RCC 7860 (cell line): ENCODE measurements at regions not wholly inside any gene's neighbourhood (a gene's known extent, or its start where the extent isn't known, plus 50 kb on each side); places are given as distances from the start of the nearest gene placed in this dataset.
A peak's percentile ranks its signal among the peaks of the same experiment; 100 is the strongest.

Experiments
- DNase-seq: peaks from one replicate; pipeline ENCODE4 v3.0.0-alpha.2; 2015; ENCODE audit warnings: low spot score
- FAIRE-seq: peaks from 2 replicates; lab custom pipeline; 2012; peaks lifted over from hg19 to GRCh38; lab: Jason Lieb, UNC

DNA sequence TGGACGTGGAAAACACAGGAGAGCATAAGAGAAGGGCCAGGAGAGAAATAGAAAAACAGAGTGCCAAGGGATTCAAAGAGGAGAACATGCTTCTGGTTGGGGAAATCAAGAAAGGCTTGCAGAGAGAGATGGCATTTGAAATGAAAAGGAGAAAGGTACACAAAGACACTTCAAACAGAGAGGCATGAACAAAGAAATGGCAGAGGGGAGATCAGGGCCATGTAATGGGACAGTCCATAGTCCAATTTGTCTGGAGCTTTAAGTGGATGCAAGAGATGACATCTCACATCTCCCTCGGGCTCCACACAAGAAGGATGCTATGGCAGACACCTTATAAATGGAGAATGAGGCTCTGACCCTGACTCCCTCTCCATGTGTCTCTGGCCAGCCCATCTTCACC lies 331.1 kb downstream of the MLLT3 start:
- DNase-seq (no peak), FAIRE-seq (no peak)

DNA sequence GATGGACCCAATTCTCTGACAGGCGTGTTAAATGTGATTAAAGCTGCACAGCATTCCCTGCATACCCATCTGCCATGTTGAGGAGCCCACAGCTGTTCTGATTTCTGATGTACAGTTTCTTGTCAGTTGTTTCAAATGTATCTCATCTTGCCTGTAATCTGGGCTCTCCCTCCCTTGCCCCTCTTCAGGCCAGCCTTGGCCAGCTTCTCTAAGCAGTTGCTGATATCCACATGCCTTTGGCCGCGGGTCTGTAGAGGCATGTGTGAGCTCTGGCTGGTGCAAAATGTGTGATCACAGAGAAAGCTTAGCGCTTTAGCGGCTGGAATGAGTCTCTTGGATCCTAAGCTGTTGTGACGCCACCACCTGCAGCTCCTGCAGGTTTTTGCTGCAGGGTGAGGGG lies 332.0 kb downstream of the MLLT3 start:
- DNase-seq: no peak
- no peak for FAIRE-seq

DNA sequence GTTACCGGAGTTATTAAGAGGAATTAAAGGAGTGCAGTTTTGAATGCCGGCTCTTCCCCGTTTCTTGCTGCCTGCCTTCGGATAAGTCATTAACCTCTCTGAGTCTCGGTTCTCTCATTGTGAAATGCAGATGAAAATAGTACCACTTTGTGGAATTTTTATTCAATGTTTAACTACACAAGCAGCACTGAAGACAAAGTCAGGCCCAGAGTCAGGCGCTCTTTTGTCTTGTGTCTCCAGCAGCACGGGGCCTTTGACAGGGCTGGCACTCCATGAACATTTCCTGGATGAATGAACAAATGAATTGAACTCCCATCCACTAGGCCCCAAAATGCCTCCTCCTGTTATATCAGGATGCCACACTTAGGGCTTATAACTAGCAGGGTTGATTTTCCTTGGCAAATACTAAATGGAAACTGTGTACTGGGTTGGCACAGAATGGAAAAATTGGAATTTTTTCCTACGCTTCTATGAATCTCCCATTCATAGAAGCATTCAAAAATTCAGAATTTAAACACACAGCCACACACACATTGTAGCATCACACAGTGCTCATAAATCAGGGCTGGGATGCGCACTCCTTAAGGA lies 332.8 kb downstream of the MLLT3 start:
- FAIRE-seq: no peak
- DNase-seq: no peak

DNA sequence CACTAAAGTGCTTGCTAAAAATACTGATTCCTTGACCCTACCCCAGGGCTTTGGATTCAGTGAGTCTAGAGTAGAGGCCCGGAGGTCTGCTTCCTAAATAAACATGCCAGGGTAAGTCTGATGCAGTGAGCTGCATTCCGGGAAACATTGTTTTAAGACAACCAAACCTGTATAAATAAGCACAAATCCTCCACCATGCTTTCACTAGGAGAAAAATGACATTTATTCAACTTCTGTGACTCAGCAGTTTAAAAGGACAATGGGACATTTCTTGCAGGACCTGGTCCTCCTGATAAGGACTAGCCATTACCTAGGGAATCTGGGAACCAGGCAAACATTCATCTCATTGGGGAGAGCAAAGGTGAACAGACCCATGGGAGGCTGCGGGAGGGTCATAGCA lies 335.3 kb downstream of the MLLT3 start:
- no peak for FAIRE-seq
- no peak for DNase-seq

DNA sequence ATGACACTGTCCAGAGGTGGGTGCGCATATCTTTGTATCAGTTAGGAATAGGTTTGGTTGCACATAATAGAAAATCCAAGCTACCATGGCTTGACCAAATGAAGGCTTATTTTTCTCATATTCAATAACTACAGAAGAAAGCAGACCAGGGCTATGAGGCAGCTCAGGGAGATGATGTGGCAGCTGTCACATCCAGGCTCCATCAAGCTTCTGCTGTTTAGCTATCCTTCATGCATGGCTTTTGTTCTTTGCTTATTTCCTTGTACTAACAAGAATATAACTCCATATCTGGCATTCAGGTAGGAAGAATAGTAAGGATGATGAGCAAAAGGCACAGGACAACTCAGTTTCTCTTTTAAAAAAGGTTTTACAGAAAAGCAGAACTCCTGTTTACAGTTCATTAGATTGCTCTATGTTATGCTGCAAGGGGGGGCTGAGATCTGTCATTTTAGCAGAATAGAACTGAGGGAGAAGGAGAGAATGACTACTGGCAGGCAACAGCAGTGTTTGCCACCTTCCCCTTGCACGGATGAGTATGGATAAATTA lies 336.1 kb downstream of the MLLT3 start:
- DNase-seq (no peak), FAIRE-seq (no peak)

DNA sequence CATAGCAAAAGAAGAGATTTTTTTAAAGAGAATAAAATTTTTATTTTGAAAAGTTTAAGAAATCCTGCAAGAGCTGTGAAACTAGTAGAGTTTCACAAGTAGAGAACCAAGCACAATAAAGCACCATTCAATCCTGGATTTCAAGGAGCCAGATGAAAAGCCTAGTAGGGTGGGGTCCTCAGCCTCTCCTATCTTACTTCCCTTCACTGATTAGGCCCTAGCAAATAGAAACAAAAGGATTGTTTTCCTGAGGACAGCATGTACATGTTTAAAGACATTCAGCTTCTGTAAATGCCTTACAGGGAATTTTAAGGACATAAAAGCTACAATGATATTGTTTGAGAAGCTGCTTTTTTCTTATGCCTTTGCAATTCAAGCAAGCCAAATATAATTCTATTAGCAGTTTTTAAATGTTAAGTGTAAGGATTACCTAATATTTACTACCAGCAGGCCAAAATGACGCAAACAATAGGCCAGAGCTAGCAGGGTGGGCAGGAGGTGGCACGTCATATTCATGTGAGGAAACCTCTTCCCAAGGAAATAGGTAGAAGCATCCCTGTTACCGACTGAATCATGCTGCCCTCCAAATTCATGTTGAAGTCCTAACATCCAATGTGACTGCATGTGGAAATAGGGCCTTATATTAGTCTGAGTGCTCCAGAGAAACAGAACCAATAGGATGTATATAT lies 337.6 kb downstream of the MLLT3 start:
- DNase-seq (no peak), FAIRE-seq (no peak)

DNA sequence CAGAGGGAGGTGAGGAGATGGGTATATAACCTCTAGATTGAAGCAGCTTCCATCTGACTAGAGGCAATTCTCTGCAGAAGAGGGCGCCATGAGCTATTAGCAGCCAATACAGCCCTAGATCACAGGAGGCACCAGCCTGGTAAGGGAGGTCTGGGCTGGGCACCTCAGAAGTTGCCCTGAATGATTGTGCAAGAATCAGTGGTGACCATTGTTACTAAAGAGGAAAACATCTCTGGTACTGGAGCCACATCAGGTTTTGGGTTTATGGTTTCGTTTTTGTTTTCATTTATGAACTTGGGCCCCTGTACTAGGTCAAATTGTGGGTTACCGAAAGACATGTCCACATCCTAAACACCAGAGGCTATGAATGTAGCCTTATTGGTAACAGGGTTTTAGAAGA lies 342.0 kb downstream of the MLLT3 start:
- no peak for FAIRE-seq
- no peak for DNase-seq

DNA sequence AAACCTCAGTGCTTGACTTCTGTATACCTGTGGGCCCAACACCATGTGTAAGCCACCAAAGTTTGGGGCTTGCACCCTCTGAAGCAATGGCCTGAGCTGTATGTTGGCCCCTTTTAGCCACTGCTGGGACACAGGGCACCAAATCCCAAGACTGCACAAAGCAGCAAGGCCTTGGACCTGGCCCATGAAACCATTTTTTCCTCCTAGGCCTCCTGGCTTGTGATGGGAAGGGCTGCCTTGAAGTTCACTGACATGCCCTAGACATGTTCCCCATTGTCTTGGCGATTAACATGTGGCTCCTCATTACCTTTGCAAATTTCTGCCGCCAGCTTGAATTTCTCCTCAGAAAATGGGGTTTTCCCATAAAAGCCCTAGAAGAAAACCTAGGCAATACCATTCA lies 345.5 kb downstream of the MLLT3 start:
- FAIRE-seq (no peak), DNase-seq (no peak)

DNA sequence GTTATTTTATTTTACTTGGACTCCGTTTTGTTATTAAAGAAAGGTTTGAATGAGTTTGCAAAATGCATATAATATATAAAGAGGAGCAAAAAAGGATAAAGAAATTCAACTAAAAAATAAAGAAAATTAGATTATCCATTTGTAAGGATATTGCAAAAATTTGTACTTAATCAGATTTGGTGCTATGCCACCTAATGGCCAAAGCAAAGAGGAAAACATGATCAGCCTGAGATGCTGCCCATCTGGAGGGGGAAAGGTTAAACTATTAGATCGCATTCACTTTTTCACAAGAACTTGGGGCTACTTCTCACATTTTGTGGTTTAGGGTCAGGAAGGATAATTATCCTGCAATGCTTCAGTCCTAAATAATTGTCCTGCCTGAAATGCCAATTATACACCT lies 350.6 kb downstream of the MLLT3 start:
- FAIRE-seq (no peak), DNase-seq (no peak)

DNA sequence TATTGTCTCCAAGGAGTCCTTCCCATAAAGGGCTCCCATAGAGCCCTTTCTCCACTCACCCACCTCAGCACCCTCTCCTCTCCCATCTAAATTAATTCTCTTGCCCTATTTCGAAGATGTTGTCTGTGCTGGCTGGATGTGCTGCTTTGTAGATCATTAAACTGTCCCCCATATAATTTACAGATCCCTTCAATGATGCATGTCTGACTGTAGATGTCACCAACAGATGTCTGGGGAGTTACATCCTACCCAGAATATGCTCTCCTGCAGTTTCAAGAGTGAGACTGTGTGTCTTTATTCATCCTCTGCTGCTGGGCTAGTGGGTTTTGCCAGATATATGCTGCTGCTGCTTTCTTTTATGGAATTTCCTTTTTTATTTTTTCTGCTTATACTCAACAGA lies 351.2 kb downstream of the MLLT3 start:
- FAIRE-seq: no peak
- no peak for DNase-seq

DNA sequence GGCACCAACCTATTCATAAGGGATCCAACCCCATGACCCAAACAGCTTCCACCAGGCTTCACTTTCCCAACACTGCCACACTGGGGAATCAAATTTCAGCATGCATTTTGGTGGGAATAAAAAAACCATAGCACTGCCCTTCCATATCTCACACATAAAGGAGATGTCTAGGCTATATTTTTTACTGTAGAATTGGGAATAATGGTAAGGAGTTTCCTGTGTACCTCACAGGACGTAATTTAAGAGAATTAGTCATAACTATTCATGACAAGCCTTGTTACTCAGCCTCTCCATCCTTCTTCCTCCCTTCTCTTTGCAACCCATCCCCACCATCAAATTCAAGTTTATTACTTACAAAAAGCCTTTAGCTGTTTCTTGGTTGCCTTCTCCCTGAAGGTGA lies 352.1 kb downstream of the MLLT3 start:
- no peak for FAIRE-seq
- DNase-seq: no peak

DNA sequence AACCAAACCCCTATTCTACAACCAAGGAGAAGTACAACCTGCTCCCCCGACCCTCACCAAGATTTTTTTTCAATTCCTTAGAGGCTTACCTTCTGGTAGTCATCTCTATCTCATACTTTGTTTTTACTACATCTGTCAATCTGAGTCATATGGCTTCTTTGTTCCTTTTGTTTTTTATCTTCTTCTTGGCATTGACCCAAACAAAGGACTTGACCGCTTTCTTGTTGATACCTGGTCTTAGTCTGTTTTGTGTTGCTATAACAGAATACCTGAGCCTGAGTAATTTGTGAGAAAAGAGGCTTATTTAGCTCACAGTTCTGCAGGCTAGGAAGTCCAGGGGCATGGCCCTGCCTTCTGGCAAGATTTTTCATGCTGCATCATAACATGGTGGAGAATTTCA lies 352.7 kb downstream of the MLLT3 start:
- FAIRE-seq: no peak
- DNase-seq: no peak

DNA sequence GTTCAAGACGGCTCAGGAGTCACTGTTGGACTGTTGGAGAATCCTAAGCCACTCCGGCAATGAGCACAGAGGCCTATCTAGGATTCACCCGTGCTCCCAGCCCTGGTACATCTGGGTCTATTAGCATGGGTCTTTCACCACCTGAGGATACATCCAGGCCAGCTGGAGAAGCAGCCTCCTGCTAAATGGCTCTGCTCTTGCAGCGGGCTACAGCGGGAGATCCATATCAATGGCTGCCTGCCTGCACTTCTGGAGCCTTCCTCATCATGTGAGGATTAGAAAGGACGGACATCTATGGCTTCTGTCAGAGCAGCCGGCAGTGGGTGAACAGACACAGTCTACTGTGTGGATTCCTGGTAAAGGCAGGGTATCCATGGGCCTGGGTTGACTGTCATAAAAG lies 357.4 kb downstream of the MLLT3 start:
- DNase-seq: no peak
- FAIRE-seq: no peak

DNA sequence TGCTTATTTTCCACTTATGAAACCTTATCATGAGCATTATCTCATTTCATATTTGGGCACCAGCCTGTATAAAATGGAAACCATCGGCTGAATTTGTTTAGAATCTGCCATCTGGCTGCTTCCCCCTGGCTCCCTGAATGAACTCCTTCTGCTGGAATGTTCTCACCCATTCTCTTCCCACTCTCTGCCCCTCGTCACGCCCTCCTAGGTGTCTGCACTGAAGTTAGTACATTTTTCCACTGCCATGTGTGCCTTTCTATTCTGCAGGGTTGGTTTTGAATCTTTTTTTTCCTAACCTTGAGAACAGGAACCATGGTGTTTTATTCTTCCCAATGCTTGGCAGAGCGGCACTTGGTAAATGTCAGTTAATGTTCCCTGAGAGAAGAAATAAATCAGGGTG lies 359.7 kb downstream of the MLLT3 start:
- FAIRE-seq (no peak), DNase-seq (no peak)

DNA sequence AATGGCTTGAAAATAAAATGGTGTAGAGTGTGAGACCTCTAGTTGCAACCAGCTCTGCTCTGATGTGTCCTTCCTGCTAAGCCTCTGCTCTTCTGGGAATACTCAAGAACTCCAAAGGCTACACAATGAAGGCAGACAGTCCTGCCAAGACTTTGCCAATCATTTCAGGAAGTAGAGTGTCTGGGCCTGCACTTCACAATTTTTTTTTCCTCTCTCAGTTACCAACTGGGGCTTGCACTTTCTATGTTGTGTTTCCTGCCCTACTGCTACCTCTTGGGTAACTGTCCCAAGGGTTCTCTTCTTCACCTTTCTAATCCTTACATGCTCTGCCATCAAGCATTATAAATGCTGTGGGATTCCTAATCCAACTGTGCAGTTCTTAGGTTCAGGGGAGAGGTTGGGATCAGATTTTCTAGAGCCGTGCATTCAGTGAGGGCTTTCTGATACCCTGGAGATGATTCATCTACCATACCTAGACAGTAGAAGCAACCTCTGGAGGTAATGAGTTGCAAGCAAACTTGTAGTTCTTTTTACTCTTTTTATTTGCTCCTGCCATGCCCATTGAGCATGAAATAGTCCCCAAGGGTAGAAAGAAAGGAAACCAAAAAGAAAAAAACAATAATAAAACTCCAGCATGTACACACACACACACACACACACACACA lies 365.9 kb downstream of the MLLT3 start:
- DNase-seq: no peak
- FAIRE-seq: no peak

DNA sequence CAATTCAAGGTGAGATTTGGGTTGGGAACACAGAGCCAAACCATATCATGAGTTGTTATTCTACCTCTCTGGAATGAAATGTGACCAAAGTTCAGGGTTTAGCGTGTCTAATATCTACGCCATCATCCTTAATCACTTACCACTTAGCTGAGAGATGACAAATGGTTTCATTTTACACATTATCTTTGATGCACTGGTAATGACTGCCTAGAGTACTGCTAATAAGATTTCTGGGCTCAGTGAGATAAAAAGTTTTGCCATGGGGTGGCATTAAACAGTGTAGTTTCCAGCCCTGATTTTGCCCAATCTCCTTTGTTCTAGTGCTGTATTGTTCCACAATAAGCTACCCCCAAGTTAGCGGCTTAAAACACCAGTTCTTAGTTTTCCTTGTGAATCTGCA lies 367.2 kb downstream of the MLLT3 start:
- FAIRE-seq: no peak
- DNase-seq: no peak

DNA sequence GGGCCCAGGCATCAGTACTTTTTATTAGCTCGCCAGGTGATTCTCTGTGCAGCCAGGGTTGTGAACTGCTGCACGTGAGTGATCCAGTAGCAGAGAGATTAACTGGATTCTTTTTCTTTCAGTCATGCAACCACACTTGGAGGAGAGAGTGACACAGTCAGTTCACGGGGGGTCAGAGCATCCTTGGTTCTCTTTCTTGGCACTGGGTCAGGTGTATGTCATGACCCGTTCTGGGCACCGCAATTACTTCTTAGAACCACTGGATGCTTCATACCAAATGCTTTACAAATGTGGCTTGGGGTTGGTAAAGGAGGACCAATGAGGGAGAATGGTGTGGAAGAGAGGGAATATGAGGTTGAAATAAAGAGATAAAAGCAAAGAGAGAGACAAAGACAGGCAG lies 368.7 kb downstream of the MLLT3 start:
- DNase-seq: peak; percentile 20
- FAIRE-seq: no peak

DNA sequence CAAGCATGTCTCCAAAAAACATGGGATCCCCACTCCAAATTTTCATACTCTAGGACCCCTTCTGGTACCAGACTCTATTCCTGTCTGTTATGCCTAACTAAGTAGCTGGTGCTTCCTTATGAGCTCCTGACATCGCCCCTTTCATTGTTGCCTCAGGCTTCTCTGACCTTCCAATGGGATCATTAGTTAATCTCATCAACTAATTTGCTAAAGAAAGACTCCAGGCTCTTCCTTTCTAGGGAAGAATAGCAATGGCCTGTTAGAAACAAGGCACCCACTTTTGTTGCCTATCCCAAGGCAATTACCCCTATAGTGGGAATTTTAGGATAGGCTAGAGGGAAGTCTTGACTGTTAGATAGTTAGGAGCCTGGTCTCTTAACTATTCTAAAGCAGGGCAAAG lies 369.5 kb downstream of the MLLT3 start:
- FAIRE-seq: no peak
- no peak for DNase-seq

DNA sequence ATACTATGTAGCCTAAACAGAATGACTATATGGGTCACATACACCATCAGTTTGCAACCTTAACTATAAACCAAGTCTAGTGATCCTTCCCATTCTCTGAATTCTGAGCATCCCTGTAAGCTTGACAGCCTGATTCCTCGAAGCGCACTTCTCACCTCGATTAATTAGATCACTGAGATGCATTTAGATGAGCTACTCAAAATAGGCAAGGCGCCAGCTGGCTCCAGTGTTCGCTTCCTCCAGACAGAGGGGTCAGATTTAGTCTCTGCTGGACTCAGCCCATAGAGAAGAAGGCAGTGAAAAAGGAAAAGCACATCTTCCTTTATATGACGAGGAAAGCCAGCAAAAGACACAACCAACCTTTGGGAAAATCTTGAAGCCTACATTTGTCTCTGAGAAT lies 371.5 kb downstream of the MLLT3 start:
- no peak for FAIRE-seq
- DNase-seq: no peak

DNA sequence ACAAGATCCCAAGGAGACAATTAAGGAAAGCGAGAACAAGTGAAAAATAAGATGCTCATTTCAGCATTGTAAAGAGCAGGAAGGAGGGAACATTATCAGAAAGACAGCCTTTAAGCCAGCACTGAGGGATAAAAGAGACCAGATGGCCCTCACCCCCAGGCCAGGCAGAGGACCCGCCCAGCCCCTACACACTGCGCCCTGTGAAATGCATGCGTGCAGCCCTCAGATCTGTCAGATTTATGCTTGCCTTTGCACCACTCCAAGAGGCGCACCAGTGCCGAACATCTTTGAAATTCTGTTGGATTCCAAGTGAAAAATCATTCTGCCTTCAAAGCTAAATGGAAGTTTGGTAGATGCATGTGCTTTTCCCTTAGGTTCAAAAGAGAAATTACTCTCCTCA lies 378.0 kb downstream of the MLLT3 start:
- FAIRE-seq: no peak
- DNase-seq: no peak

DNA sequence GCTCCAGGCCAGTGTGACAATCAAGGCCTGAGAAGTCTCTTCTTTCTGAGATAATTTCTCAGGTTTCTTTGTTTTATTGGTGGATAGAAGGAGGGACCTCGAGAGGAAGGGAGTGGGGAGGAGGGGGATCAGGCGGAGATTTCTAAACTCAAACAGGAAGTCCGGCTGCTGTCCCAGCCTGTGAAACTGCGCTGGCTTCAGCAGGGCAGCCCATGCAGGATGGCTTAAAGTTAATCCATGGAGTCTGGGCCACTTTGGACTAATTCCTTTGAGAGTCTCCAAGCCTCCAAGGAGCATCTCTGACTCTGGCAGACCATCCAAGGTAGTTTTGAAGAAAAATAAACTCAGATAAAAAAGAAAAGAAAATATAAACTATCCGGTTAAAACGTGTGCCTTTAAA lies 378.5 kb downstream of the MLLT3 start:
- DNase-seq (no peak), FAIRE-seq (no peak)

DNA sequence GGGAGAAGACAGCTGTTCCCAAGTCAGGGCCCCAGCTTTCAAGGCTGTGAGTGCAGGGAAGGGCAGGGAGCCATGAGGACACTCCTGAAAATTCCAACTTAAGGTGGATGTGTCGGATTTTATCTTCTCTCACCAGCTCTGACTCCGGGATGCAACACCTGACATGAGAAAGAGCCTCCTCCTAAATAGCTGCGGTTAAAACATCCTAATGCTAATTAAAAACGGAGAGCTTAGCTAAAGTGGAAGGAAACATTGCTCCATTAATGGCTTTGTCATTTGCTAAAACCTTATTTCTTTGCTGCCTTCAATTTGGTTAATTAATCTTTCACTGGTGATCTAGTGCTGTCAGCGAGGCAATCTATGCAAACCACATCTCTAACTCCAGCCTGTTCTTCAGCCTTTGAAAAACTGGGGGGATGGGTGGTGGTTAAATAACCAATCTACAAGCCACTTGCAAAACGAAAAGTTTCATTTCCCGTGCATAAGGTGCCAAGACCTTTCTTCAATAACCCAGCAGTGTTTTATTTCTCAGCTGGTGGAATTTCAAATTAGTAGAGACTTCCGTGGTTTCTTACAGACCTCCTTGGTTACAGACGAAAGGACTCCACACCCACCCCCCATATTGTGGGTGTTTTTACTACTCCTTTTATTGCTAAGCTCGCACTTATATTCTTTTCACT lies 379.6 kb downstream of the MLLT3 start:
- DNase-seq (no peak), FAIRE-seq (no peak)
